H9 (cell line): ENCODE measurements at regions not wholly inside any gene's neighbourhood (a gene's known extent, or its start where the extent isn't known, plus 50 kb on each side); places are given as distances from the start of the nearest gene placed in this dataset.

Experiments
- DNase-seq: peaks from one replicate; pipeline ENCODE4 v3.0.0-alpha.2; 2017
- H2AFZ ChIP-seq: one replicate; pipeline ENCODE4 v1.6.1; 2013; ENCODE audit warnings: mild to moderate bottlenecking, low read length, control low read depth, moderate library complexity
- H2AK5ac ChIP-seq: 2 replicates; pipeline ENCODE4 v1.6.1; 2013; ENCODE audit warnings: low read length, control low read depth, mixed read lengths; ENCODE audit not compliant: insufficient read length
- H2BK120ac ChIP-seq: one replicate; pipeline ENCODE4 v1.6.1; 2013; ENCODE audit warnings: low read depth, mild to moderate bottlenecking, low read length, control low read depth, inconsistent platforms; ENCODE audit not compliant: poor library complexity, severe bottlenecking
- H2BK12ac ChIP-seq: 2 replicates; pipeline ENCODE4 v1.6.1; 2013; ENCODE audit warnings: low read length, control low read depth, mixed read lengths, low read depth; ENCODE audit not compliant: insufficient read length
- H2BK15ac ChIP-seq: 2 replicates; pipeline ENCODE4 v1.6.1; 2013; ENCODE audit warnings: low read depth, low read length, control low read depth
- H2BK20ac ChIP-seq: one replicate; pipeline ENCODE4 v1.6.1; 2013; ENCODE audit warnings: low read depth, mild to moderate bottlenecking, low read length, control low read depth, inconsistent platforms; ENCODE audit not compliant: poor library complexity, severe bottlenecking
- H2BK5ac ChIP-seq: 2 replicates; pipeline ENCODE4 v1.6.1; 2013; ENCODE audit warnings: low read length, control low read depth, mixed read lengths; ENCODE audit not compliant: insufficient read length
- H3K14ac ChIP-seq: 2 replicates; pipeline ENCODE4 v1.6.1; 2013; ENCODE audit warnings: low read length, control low read depth; ENCODE audit not compliant: insufficient read depth
- H3K18ac ChIP-seq: 2 replicates; pipeline ENCODE4 v1.6.1; 2013; ENCODE audit warnings: low read depth, mild to moderate bottlenecking, mixed read lengths, low read length, control low read depth; ENCODE audit not compliant: insufficient read length
- H3K23ac ChIP-seq: 2 replicates; pipeline ENCODE4 v1.6.1; 2013; ENCODE audit warnings: low read length, control low read depth, mixed read lengths, low read depth; ENCODE audit not compliant: insufficient read length
- H3K23me2 ChIP-seq: 2 replicates; pipeline ENCODE4 v1.6.1; 2013; ENCODE audit warnings: low read depth, mild to moderate bottlenecking, mixed read lengths, low read length, control low read depth; ENCODE audit not compliant: insufficient read length, poor library complexity, severe bottlenecking
- H3K27ac ChIP-seq: 2 replicates; pipeline ENCODE4 v1.5.1; 2013; ENCODE audit warnings: low read length, control low read depth, mixed read lengths, low read depth; ENCODE audit not compliant: insufficient read length
- H3K27me3 ChIP-seq: 2 replicates; pipeline ENCODE4 v1.6.1; 2013; ENCODE audit warnings: low read length, control low read depth, inconsistent platforms; ENCODE audit not compliant: insufficient read depth
- H3K4ac ChIP-seq: 2 replicates; pipeline ENCODE4 v1.6.1; 2013; ENCODE audit warnings: low read depth, mild to moderate bottlenecking, control low read depth, inconsistent platforms, low read length, moderate library complexity
- H3K4me1 ChIP-seq: 2 replicates; pipeline ENCODE4 v1.6.1; 2013; ENCODE audit warnings: low read length, control low read depth, inconsistent platforms; ENCODE audit not compliant: insufficient read depth
- H3K4me2 ChIP-seq: 2 replicates; pipeline ENCODE4 v1.6.1; 2013; ENCODE audit warnings: low read length, control low read depth, mixed read lengths; ENCODE audit not compliant: insufficient read length, insufficient read depth
- H3K56ac ChIP-seq: 2 replicates; pipeline ENCODE4 v1.6.1; 2013; ENCODE audit warnings: low read depth, mild to moderate bottlenecking, mixed read lengths, low read length, control low read depth; ENCODE audit not compliant: insufficient read length
- H3K79me1 ChIP-seq: 2 replicates; pipeline ENCODE4 v1.6.1; 2013; ENCODE audit warnings: low read depth, mild to moderate bottlenecking, moderate library complexity, low read length, control low read depth, inconsistent platforms; ENCODE audit not compliant: insufficient read depth, poor library complexity, severe bottlenecking
- H3K79me2 ChIP-seq: 2 replicates; pipeline ENCODE4 v1.6.1; 2013; ENCODE audit warnings: low read length, control low read depth, inconsistent platforms; ENCODE audit not compliant: insufficient read depth
- H3K9ac ChIP-seq: 2 replicates; pipeline ENCODE4 v1.6.1; 2013; ENCODE audit warnings: low read length, control low read depth, mixed read lengths; ENCODE audit not compliant: insufficient read length; ENCODE audit errors: extremely low read depth
- H3K9me3 ChIP-seq: one replicate; pipeline ENCODE4 v1.6.1; 2013; ENCODE audit warnings: low read depth, low read length, inconsistent platforms; ENCODE audit not compliant: control insufficient read depth
- H3T11ph ChIP-seq: one replicate; pipeline ENCODE4 v1.6.1; 2013; ENCODE audit warnings: mild to moderate bottlenecking, low read length, control low read depth, inconsistent platforms
- H4K20me1 ChIP-seq: one replicate; pipeline ENCODE4 v1.6.1; 2013; ENCODE audit not compliant: control insufficient read depth, insufficient read length, insufficient read depth
- H4K5ac ChIP-seq: 2 replicates; pipeline ENCODE4 v1.6.1; 2013; ENCODE audit warnings: low read depth, mild to moderate bottlenecking, mixed read lengths, low read length, control low read depth; ENCODE audit not compliant: insufficient read length
- H4K8ac ChIP-seq: replicated peaks from 2 replicates; pipeline ENCODE4 v1.6.1; 2013; ENCODE audit warnings: low read length, control low read depth, mixed read lengths, low read depth; ENCODE audit not compliant: insufficient read length
- H4K91ac ChIP-seq: 2 replicates; pipeline ENCODE4 v1.6.1; 2013; ENCODE audit warnings: low read depth, mild to moderate bottlenecking, moderate library complexity, mixed read lengths, low read length, control low read depth; ENCODE audit not compliant: insufficient read length
- H3K27ac Mint-ChIP-seq, 3 experiments: 2 replicates in 2 of 3; 3 replicates in 1 of 3; pipeline ENCODE4 v1.8.0; 2020 to 2021; ENCODE audit warnings: mixed read lengths in 3 of 3, mild to moderate bottlenecking in 1 of 3, moderate library complexity in 1 of 3
- H3K27me3 Mint-ChIP-seq: 2 replicates; pipeline ENCODE4 v1.8.0; 2021; ENCODE audit warnings: low read depth, mild to moderate bottlenecking, moderate library complexity, mixed read lengths
- H3K36me3 Mint-ChIP-seq, 3 experiments: 2 replicates in 2 of 3; 3 replicates in 1 of 3; pipeline ENCODE4 v1.8.0; 2020 to 2021; ENCODE audit warnings: low read depth in 3 of 3, mixed read lengths in 3 of 3; ENCODE audit not compliant: insufficient read depth in 1 of 3
- H3K4me1 Mint-ChIP-seq, 2 experiments: 2 replicates each; pipeline ENCODE4 v1.8.0; 2020; ENCODE audit warnings: mixed read lengths in 2 of 2
- H3K4me3 Mint-ChIP-seq, 2 experiments: 2 replicates in 1 of 2; 3 replicates in 1 of 2; pipeline ENCODE4 v1.8.0; 2020 to 2021; ENCODE audit warnings: mild to moderate bottlenecking in 2 of 2, mixed read lengths in 2 of 2, moderate library complexity in 1 of 2
- H3K9me3 Mint-ChIP-seq, 2 experiments: 2 replicates in 1 of 2; 3 replicates in 1 of 2; pipeline ENCODE4 v1.8.0; 2020; ENCODE audit warnings: mild to moderate bottlenecking in 2 of 2, mixed read lengths in 2 of 2, moderate library complexity in 1 of 2
- WGBS: extraction: QIAGEN DNeasy Blood & Tissue Kit; methylation state at CpG from one replicate; pipeline ENCODE4 v1.1.7; 2013; ENCODE audit warnings: missing lambda C conversion rate, low lambda C conversion rate, mixed read lengths; ENCODE audit not compliant: insufficient read length; ENCODE audit errors: extremely low coverage; 5-methylcytosine and 5-hydroxymethylcytosine counted together
- TF ChIP-seq, protein P1 (sequence below): fragments of 200-600 bp; sonication (generic); conservative IDR thresholded peaks from 3 replicates; pipeline ENCODE4 v1.8.0; 2021; ENCODE audit warnings: antibody characterized with exemption, mild to moderate bottlenecking

- Histone ChIP-seq H3T11ph (no peak overlapping the region), H4K91ac (no peak overlapping the region), H3K9ac (no peak overlapping the region), H4K8ac (no peak overlapping the region), H2AFZ (no peak overlapping the region), H2BK5ac (no peak overlapping the region), H2BK12ac (no peak overlapping the region), H3K56ac (no peak overlapping the region), H4K5ac (no peak overlapping the region), H2AK5ac (no peak overlapping the region), H2BK15ac (no peak overlapping the region), H3K4ac (no peak overlapping the region), H3K79me2 (no peaks in the 10 kb centered on the region), H3K18ac (no peak overlapping the region), H3K4me2 (no peak overlapping the region), H4K20me1 (no peaks in the 10 kb centered on the region), H3K27me3 (no peaks in the 10 kb centered on the region), H3K23ac (no peak overlapping the region), H3K14ac (no peak overlapping the region), H3K4me1 (no peaks in the 10 kb centered on the region), H3K27ac (no peak overlapping the region), H3K79me1 (no peaks in the 10 kb centered on the region), H3K23me2 (no peaks in the 10 kb centered on the region), H3K9me3 (no peaks in the 10 kb centered on the region), H2BK20ac (no peak overlapping the region), H2BK120ac (no peak overlapping the region)
- no CpG with 5 or more reads among the region's 4 CpGs for WGBS
- no peak for DNase-seq
- Mint-ChIP-seq H3K4me3 (no peak overlapping the region), H3K27ac (no peak overlapping the region), H3K27me3 (no peaks in the 10 kb centered on the region), H3K4me1 (peaks cover 3 to 11% of the 10 kb centered on the region in 2 experiments; a peak in 2 of 4 replicates), H3K9me3 (no peaks in the 10 kb centered on the region), H3K36me3 (no peaks in the 10 kb centered on the region)
- TF ChIP-seq, protein P1, sequence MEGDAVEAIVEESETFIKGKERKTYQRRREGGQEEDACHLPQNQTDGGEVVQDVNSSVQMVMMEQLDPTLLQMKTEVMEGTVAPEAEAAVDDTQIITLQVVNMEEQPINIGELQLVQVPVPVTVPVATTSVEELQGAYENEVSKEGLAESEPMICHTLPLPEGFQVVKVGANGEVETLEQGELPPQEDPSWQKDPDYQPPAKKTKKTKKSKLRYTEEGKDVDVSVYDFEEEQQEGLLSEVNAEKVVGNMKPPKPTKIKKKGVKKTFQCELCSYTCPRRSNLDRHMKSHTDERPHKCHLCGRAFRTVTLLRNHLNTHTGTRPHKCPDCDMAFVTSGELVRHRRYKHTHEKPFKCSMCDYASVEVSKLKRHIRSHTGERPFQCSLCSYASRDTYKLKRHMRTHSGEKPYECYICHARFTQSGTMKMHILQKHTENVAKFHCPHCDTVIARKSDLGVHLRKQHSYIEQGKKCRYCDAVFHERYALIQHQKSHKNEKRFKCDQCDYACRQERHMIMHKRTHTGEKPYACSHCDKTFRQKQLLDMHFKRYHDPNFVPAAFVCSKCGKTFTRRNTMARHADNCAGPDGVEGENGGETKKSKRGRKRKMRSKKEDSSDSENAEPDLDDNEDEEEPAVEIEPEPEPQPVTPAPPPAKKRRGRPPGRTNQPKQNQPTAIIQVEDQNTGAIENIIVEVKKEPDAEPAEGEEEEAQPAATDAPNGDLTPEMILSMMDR, result no peak
Observed at GRCh38 chr7:49320083-49320482, 395.7 kb downstream of the CDC14C start.
